Sigmoid colon (tissue), 3 donors: ENCODE measurements at regions not wholly inside any gene's neighbourhood (a gene's known extent, or its start where the extent isn't known, plus 50 kb on each side); places are given as distances from the start of the nearest gene placed in this dataset.

Experiments used
- CTCF ChIP-seq, 4 experiments: fragments of 450-650 bp in 3 of 4; fragments of 200-600 bp in 1 of 4; IDR thresholded peaks; one replicate each; pipeline ENCODE4 v1.5.1; 2016 to 2019; ENCODE audit warnings: antibody characterized with exemption in 4 of 4, mild to moderate bottlenecking in 3 of 4, moderate library complexity in 2 of 4
- POLR2A ChIP-seq, 2 donors: fragments of 450-650 bp; IDR thresholded peaks; one replicate each; pipeline ENCODE4 v1.6.1; 2016; ENCODE audit warnings: antibody characterized with exemption in 2 of 2, mild to moderate bottlenecking in 2 of 2, moderate library complexity in 2 of 2

DNA sequence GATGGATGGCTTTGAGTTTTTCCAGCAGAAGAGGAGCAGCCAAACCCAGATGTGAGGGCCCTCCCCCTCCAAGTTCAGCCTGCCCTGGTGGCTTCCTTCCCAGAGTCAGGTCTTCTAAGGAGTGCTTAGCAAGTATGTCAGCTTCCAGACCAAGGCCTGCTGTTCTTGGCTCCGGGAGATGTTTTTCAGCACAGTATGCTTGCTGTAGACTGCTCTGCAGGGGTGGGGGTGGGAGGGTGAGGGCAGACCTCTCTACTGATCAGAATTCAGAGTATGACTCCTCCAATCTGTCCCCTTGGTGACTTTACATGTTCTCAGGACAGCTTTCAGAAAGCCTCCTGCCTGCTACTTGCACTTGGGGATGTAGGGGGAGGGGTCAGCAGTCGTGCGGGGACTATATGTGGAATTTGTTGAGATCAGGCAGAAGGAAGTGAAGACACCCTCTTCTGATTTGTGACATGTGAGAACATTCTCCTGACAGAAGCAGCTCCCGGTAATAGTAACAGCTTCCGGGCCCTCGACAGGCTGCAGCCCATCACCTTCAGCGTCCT is 516.4 kb upstream of the ZMIZ1 start:
- TF ChIP-seq CTCF (IDR thresholded peaks at IDR 0.05) (no peak), POLR2A (IDR thresholded peaks at IDR 0.05) (no peak)
